HG02981 (cell line): ENCODE measurements at regions not wholly inside any gene's neighbourhood (a gene's known extent, or its start where the extent isn't known, plus 50 kb on each side); places are given as distances from the start of the nearest gene placed in this dataset.
"Not testable (repeated sequence)": the region's sequence is repeated elsewhere in the genome, so short reads cannot be mapped to it uniquely, and the experiment has no call there.

Source experiments
- ATAC-seq: cut with Tn5 transposase; IDR thresholded peaks from one replicate; pipeline ENCODE4 v1.9.1; 2021; ENCODE audit warnings: mild to moderate bottlenecking, moderate library complexity; ENCODE audit not compliant: unreplicated experiment

- no peak for ATAC-seq
Observed at GRCh38 chr18:30245766-30246455, 796.6 kb downstream of the DSC3 start.

- no peak for ATAC-seq
Observed at GRCh38 chr18:30234755-30235154, 807.8 kb downstream of the DSC3 start.

GRCh38 chr18:30211112-30211511, 831.4 kb downstream of the DSC3 start:
- ATAC-seq, result no peak

- no peak for ATAC-seq
Observed at GRCh38 chr18:30208546-30208945, 834.0 kb downstream of the DSC3 start.

- no peak for ATAC-seq
Observed at GRCh38 chr18:30192216-30192615, 850.3 kb downstream of the DSC3 start.

- no peak for ATAC-seq
Observed at GRCh38 chr18:30186245-30186644, 856.3 kb downstream of the DSC3 start.

GRCh38 chr18:30177056-30177455, 865.5 kb downstream of the DSC3 start:
- no peak for ATAC-seq

GRCh38 chr18:30175621-30176225, 866.8 kb downstream of the DSC3 start:
- no peak for ATAC-seq

GRCh38 chr18:30175061-30175574, 867.4 kb downstream of the DSC3 start:
- ATAC-seq, result no peak

- no peak for ATAC-seq
Observed at GRCh38 chr18:30163573-30163972, 879.0 kb downstream of the DSC3 start.

GRCh38 chr18:30160124-30160523, 882.4 kb downstream of the DSC3 start:
- no peak for ATAC-seq

GRCh38 chr18:30150586-30151250, 891.8 kb downstream of the DSC3 start:
- ATAC-seq, result no peak

- no peak for ATAC-seq
Observed at GRCh38 chr18:30149585-30149984, 893.0 kb downstream of the DSC3 start.

GRCh38 chr18:30142870-30143269, 899.7 kb downstream of the DSC3 start:
- ATAC-seq, result no peak

GRCh38 chr18:30142248-30142647, 900.3 kb downstream of the DSC3 start:
- ATAC-seq, result no peak

- ATAC-seq, result not testable (repeated sequence)
Observed at GRCh38 chr18:30141506-30141905, 901.0 kb downstream of the DSC3 start.

- no peak for ATAC-seq
Observed at GRCh38 chr18:30139631-30140287, 902.8 kb downstream of the DSC3 start.

- no peak for ATAC-seq
Observed at GRCh38 chr18:30135938-30136337, 906.6 kb downstream of the DSC3 start.

GRCh38 chr18:30134020-30134419, 908.5 kb downstream of the DSC3 start:
- no peak for ATAC-seq

- ATAC-seq, result no peak
Observed at GRCh38 chr18:30132959-30133358, 909.6 kb downstream of the DSC3 start.

- no peak for ATAC-seq
Observed at GRCh38 chr18:30121397-30121796, 921.1 kb downstream of the DSC3 start.
